ENCODE measurements at regions not wholly inside any gene's neighbourhood (a gene's known extent, or its start where the extent isn't known, plus 50 kb on each side); places are given as distances from the start of the nearest gene placed in this dataset.

DNA sequence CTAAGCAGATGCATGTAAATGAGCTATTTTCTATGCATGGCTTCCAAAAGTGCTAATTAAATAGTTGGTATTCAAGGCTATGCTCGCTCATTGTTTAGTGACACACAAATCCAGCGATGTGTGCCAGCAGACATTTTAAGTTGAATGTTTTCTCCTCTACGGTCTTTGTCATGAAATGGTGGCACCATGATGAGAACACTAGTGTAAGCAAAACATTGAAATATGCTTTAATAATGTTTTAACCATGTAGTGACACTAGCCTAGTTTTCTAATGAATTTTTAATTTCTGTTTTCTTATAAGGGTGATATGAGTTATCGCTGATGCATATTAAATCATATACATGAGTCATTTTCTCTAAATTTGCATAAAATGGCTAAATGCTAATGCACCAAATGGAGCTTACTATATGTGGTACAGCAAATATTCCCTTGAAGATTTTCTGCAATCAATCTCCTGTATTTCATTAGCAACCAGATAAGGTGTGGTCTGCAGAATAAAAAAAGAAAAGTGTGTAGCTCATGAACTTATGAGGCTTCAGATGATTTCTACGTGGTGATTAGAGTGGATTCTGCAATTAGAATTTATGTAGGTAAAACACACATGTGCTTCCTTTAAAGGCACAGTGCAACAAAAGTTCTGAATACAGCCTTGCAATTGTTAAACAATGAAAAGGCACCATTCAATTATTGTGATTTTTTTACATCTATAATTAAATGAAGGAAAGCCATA is 226.6 kb downstream of the MEF2C start:
- Histone ChIP-seq H3K27ac (ENCODE audit: low read depth in 1 of 2, low read length in 2 of 2) (no peak overlapping the region), H3K4me1 (ENCODE audit: insufficient read depth, low read length) (peaks cover 16% of the 10 kb centered on the region), H3K27me3 (ENCODE audit: control insufficient read depth in 1 of 2, insufficient read depth in 2 of 2, low read length in 2 of 2) (peaks cover 23 to 59% of the 10 kb centered on the region in 2 experiments), H3K36me3 (ENCODE audit: insufficient read depth, low read length) (no peaks in the 10 kb centered on the region), H3K9me3 (ENCODE audit: control insufficient read depth in 1 of 2, insufficient read depth in 1 of 2, low read length in 2 of 2) (peaks cover 2 to 18% of the 10 kb centered on the region in 2 experiments), H3K4me3 (ENCODE audit: low read length) (no peak overlapping the region)
- Mint-ChIP-seq H3K4me3 (no peak overlapping the region), H3K27ac (no peak overlapping the region), H3K27me3 (peaks cover 74% of the 10 kb centered on the region), H3K9me3 (peaks cover 2% of the 10 kb centered on the region), H3K36me3 (ENCODE audit: low read depth) (no peaks in the 10 kb centered on the region), H3K4me1 (ENCODE audit: low read depth) (peaks cover 8% of the 10 kb centered on the region)
- intact Hi-C loops (cut with DNase I, micrococcal nuclease): no loop called here
- ATAC-seq (ENCODE audit: poor library complexity) (no peak), DNase-seq (no peak)
- CTCF ChIA-PET: interaction anchor here (0.9 kb wide), 1 partner anchor 129 kb away, joined by 3 read pairs; no protein-coding TSS in a partner anchor
- POLR2A ChIA-PET: no interaction called here
- TF ChIP-seq, protein P1, sequence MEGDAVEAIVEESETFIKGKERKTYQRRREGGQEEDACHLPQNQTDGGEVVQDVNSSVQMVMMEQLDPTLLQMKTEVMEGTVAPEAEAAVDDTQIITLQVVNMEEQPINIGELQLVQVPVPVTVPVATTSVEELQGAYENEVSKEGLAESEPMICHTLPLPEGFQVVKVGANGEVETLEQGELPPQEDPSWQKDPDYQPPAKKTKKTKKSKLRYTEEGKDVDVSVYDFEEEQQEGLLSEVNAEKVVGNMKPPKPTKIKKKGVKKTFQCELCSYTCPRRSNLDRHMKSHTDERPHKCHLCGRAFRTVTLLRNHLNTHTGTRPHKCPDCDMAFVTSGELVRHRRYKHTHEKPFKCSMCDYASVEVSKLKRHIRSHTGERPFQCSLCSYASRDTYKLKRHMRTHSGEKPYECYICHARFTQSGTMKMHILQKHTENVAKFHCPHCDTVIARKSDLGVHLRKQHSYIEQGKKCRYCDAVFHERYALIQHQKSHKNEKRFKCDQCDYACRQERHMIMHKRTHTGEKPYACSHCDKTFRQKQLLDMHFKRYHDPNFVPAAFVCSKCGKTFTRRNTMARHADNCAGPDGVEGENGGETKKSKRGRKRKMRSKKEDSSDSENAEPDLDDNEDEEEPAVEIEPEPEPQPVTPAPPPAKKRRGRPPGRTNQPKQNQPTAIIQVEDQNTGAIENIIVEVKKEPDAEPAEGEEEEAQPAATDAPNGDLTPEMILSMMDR (IDR thresholded peaks at IDR 0.05): no peak

- no peaks in the 10 kb centered on the region for H3K4me1 ChIP-seq (ENCODE audit: insufficient read depth, low read length)
- CTCF ChIA-PET: no interaction called here
- intact Hi-C loops (cut with DNase I, micrococcal nuclease): no loop called here
- H3K27me3 Mint-ChIP-seq: peaks cover 63% of the 10 kb centered on the region
- H3K9me3 ChIP-seq (ENCODE audit: control insufficient read depth in 1 of 2, insufficient read depth in 1 of 2, low read length in 2 of 2): no peaks in the 10 kb centered on the region
- DNase-seq: no peak
- no peak overlapping the region for H3K27ac Mint-ChIP-seq
- peaks cover 4 to 30% of the 10 kb centered on the region in 2 experiments for H3K27me3 ChIP-seq (ENCODE audit: control insufficient read depth in 1 of 2, insufficient read depth in 2 of 2, low read length in 2 of 2)
- POLR2A ChIA-PET: no interaction called here
- H3K9me3 Mint-ChIP-seq: no peaks in the 10 kb centered on the region
- TF ChIP-seq, protein P1 (IDR thresholded peaks at IDR 0.05): no peak
- no peak overlapping the region for H3K27ac ChIP-seq (ENCODE audit: low read depth in 1 of 2, low read length in 2 of 2)
- no peaks in the 10 kb centered on the region for H3K36me3 ChIP-seq (ENCODE audit: insufficient read depth, low read length)
- H3K4me1 Mint-ChIP-seq (ENCODE audit: low read depth): no peaks in the 10 kb centered on the region
- no peak overlapping the region for H3K4me3 ChIP-seq (ENCODE audit: low read length)
- no peak for ATAC-seq (ENCODE audit: poor library complexity)
- H3K4me3 Mint-ChIP-seq: no peak overlapping the region
- H3K36me3 Mint-ChIP-seq (ENCODE audit: low read depth): no peaks in the 10 kb centered on the region
Observed at GRCh38 chr5:88653471-88653870, 229.5 kb downstream of the MEF2C start.

DNA sequence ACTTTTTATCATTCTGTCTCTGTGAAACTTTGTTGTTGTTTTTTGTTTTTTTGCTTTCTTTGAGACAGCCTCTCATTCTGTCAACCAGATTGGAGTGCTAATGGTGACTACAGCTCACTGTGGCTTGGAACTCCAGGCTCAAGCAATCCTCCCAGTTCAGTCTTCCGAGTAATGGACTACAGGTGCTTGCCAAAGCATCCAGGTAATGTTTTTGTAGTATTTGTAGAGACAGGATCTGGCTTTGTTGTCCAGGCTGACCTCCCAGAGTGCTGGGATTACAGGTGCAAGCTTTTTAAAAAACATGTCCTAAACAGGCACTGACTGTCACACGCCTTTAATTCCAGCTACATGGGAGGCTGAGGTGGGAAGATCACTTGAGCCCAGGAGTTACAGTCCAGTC is 235.1 kb downstream of the MEF2C start:
- TF ChIP-seq, protein P1 (IDR thresholded peaks at IDR 0.05): no peak
- CTCF ChIA-PET: no interaction called here
- H3K4me1 Mint-ChIP-seq (ENCODE audit: low read depth): no peaks in the 10 kb centered on the region

More for the DNA sequence above, 235.1 kb downstream of the MEF2C start:
- H3K27me3 ChIP-seq (ENCODE audit: control insufficient read depth in 1 of 2, insufficient read depth in 2 of 2, low read length in 2 of 2): peaks cover 6 to 10% of the 10 kb centered on the region in 2 experiments
- Mint-ChIP-seq H3K4me3 (no peak overlapping the region), H3K27me3 (peaks cover 34% of the 10 kb centered on the region), H3K9me3 (no peaks in the 10 kb centered on the region), H3K36me3 (ENCODE audit: low read depth) (no peaks in the 10 kb centered on the region), H3K27ac (no peak overlapping the region)
- intact Hi-C loops (cut with DNase I, micrococcal nuclease): no loop called here
- no peaks in the 10 kb centered on the region for H3K4me1 ChIP-seq (ENCODE audit: insufficient read depth, low read length)
- no peak for ATAC-seq (ENCODE audit: poor library complexity)
- POLR2A ChIA-PET: no interaction called here
- no peak overlapping the region for H3K4me3 ChIP-seq (ENCODE audit: low read length)
- no peaks in the 10 kb centered on the region for H3K36me3 ChIP-seq (ENCODE audit: insufficient read depth, low read length)
- no peak for DNase-seq
- no peak overlapping the region for H3K27ac ChIP-seq (ENCODE audit: low read depth in 1 of 2, low read length in 2 of 2)
- no peaks in the 10 kb centered on the region for H3K9me3 ChIP-seq (ENCODE audit: control insufficient read depth in 1 of 2, insufficient read depth in 1 of 2, low read length in 2 of 2)

Data from CD4-positive, alpha-beta T cell (primary cell).